ENCODE measurements at regions not wholly inside any gene's neighbourhood (a gene's known extent, or its start where the extent isn't known, plus 50 kb on each side); places are given as distances from the start of the nearest gene placed in this dataset.

- H3K36me3 ChIP-seq, result no peaks in the 10 kb centered on the region
- no peaks in the 10 kb centered on the region for H3K9me3 ChIP-seq
- intact Hi-C loops (cut with DNase I), result no loop called here
- H3K4me3 ChIP-seq, result no peak overlapping the region
- ATAC-seq, result no peak
- peak in 1 of 3 donors; percentile 23 for DNase-seq
- TF ChIP-seq, protein P1, sequence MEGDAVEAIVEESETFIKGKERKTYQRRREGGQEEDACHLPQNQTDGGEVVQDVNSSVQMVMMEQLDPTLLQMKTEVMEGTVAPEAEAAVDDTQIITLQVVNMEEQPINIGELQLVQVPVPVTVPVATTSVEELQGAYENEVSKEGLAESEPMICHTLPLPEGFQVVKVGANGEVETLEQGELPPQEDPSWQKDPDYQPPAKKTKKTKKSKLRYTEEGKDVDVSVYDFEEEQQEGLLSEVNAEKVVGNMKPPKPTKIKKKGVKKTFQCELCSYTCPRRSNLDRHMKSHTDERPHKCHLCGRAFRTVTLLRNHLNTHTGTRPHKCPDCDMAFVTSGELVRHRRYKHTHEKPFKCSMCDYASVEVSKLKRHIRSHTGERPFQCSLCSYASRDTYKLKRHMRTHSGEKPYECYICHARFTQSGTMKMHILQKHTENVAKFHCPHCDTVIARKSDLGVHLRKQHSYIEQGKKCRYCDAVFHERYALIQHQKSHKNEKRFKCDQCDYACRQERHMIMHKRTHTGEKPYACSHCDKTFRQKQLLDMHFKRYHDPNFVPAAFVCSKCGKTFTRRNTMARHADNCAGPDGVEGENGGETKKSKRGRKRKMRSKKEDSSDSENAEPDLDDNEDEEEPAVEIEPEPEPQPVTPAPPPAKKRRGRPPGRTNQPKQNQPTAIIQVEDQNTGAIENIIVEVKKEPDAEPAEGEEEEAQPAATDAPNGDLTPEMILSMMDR (IDR thresholded peaks at IDR 0.05), result no peak
- TF ChIP-seq POLR2A (IDR thresholded peaks at IDR 0.05), result no peak
- WGBS (ENCODE audit: insufficient coverage, low coverage, low lambda C conversion rate, missing lambda C conversion rate), result 73% methylated on average over 5 of the region's 11 CpGs
- no peaks in the 10 kb centered on the region for H3K27me3 ChIP-seq
- H3K4me1 ChIP-seq, result peaks cover 0 to 7% (median 0%) of the 10 kb centered on the region in 4 donors
- no peak overlapping the region for H3K27ac ChIP-seq
These were observed 66.5 kb downstream of the MED10 start for GRCh38 chr5:6311568-6312501.

GRCh38 chr5:6309949-6310348 lies 68.4 kb downstream of the MED10 start:
- Histone ChIP-seq H3K36me3 (no peaks in the 10 kb centered on the region), H3K4me3 (no peak overlapping the region), H3K4me1 (peaks cover 0 to 7% (median 0%) of the 10 kb centered on the region in 4 donors), H3K27ac (no peak overlapping the region), H3K27me3 (no peaks in the 10 kb centered on the region), H3K9me3 (no peaks in the 10 kb centered on the region)
- no peak for ATAC-seq
- WGBS (ENCODE audit: insufficient coverage, low coverage, low lambda C conversion rate, missing lambda C conversion rate), result 34% methylated on average over 2 of the region's 2 CpGs
- intact Hi-C loops (cut with DNase I), result no loop called here
- no peak for TF ChIP-seq POLR2A (IDR thresholded peaks at IDR 0.05)
- TF ChIP-seq, protein P1 (IDR thresholded peaks at IDR 0.05), result no peak
- DNase-seq, result no peak

DNA sequence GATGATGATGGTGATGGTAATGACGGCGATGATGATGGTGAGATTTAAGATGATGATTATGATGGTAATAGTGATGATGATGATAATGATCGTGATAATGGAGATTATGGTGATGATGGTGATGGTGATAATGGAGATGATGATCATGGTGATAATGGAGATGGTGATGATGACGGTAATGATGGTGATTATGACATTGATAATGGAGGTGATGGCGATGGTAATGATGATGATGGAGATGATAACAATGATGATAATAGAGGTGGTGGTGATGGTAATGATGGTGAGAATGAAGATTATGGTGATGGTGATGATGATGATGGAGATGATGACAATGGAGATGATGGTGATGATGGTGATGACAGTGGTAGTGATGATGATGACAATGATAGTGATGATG lies 69.7 kb downstream of the MED10 start:
- 79% methylated on average over 5 of the region's 5 CpGs for WGBS (ENCODE audit: insufficient coverage, low coverage, low lambda C conversion rate, missing lambda C conversion rate)
- peaks cover 0 to 7% (median 0%) of the 10 kb centered on the region in 4 donors for H3K4me1 ChIP-seq
- intact Hi-C loops (cut with DNase I), result no loop called here
- no peak for TF ChIP-seq POLR2A (IDR thresholded peaks at IDR 0.05)
- TF ChIP-seq, protein P1 (IDR thresholded peaks at IDR 0.05), result no peak
- H3K27ac ChIP-seq, result no peak overlapping the region
- ATAC-seq (no peak), DNase-seq (no peak)
- H3K36me3 ChIP-seq, result no peaks in the 10 kb centered on the region
- H3K4me3 ChIP-seq, result no peak overlapping the region
- H3K9me3 ChIP-seq, result no peaks in the 10 kb centered on the region
- H3K27me3 ChIP-seq, result no peaks in the 10 kb centered on the region

DNA sequence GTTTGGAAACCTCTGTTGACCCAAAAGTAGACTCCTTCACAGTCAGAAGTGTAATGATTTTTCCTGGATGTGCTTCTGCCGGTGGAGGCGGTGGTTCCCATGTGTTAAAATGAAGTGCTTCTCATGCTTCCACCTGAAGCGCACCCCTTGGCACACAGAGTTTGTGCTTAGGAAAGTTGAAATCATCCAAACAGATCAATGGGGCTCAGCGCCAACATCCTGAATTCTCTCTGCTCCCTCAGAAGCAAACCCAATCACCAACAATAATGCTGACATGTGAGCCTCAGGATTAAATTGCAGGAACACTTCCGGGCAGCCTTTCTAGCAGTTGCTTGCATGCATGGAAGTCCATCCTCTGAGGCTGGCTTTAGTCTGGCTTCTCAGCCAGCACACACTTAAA lies 71.0 kb downstream of the MED10 start:
- TF ChIP-seq, protein P1 (IDR thresholded peaks at IDR 0.05), result no peak
- no peak for TF ChIP-seq POLR2A (IDR thresholded peaks at IDR 0.05)
- DNase-seq, result peak; percentile 67 to 78 (median 70)
- intact Hi-C loops (cut with DNase I), result no loop called here
- Histone ChIP-seq H3K27ac (no peak overlapping the region), H3K9me3 (no peaks in the 10 kb centered on the region), H3K36me3 (no peaks in the 10 kb centered on the region), H3K4me1 (peaks cover 0 to 7% (median 0%) of the 10 kb centered on the region in 4 donors), H3K4me3 (no peak overlapping the region), H3K27me3 (no peaks in the 10 kb centered on the region)
- peak; percentile 84 to 97 (median 88) for ATAC-seq
- 9% methylated on average over 5 of the region's 5 CpGs for WGBS (ENCODE audit: insufficient coverage, low coverage, low lambda C conversion rate, missing lambda C conversion rate)
